WERI-Rb-1 (cell line): ENCODE measurements at regions not wholly inside any gene's neighbourhood (a gene's known extent, or its start where the extent isn't known, plus 50 kb on each side); places are given as distances from the start of the nearest gene placed in this dataset.

Experiments
- DNase-seq: peaks from one replicate; pipeline ENCODE4 v3.0.0-alpha.2; 2020
- H3K27ac ChIP-seq: fragments of 250-450 bp; sonication (Bioruptor Pico); 2 replicates; pipeline ENCODE4 v1.5.1; 2020; ENCODE audit warnings: mild to moderate bottlenecking, moderate library complexity
- H3K27me3 ChIP-seq: fragments of 250-450 bp; sonication (Bioruptor Pico); 2 replicates; pipeline ENCODE4 v1.5.1; 2021; ENCODE audit warnings: mild to moderate bottlenecking, low read depth, moderate library complexity; ENCODE audit not compliant: insufficient read depth, severe bottlenecking
- H3K36me3 ChIP-seq: fragments of 250-450 bp; sonication (Bioruptor Pico); 2 replicates; pipeline ENCODE4 v1.5.1; 2020; ENCODE audit warnings: mild to moderate bottlenecking, moderate library complexity
- H3K4me3 ChIP-seq: 2 replicates; pipeline ENCODE4 v1.5.1; 2011; ENCODE audit warnings: low read depth, mild to moderate bottlenecking, control low read depth, low read length
- H3K9me3 ChIP-seq: fragments of 250-450 bp; sonication (Bioruptor Pico); 2 replicates; pipeline ENCODE4 v1.5.1; 2021; ENCODE audit warnings: mild to moderate bottlenecking, moderate library complexity; ENCODE audit not compliant: severe bottlenecking
- CTCF ChIP-seq: IDR thresholded peaks from 2 replicates; pipeline ENCODE4 v1.5.1; 2011; ENCODE audit warnings: low read depth, mild to moderate bottlenecking, control low read depth, inconsistent platforms, low read length

DNA sequence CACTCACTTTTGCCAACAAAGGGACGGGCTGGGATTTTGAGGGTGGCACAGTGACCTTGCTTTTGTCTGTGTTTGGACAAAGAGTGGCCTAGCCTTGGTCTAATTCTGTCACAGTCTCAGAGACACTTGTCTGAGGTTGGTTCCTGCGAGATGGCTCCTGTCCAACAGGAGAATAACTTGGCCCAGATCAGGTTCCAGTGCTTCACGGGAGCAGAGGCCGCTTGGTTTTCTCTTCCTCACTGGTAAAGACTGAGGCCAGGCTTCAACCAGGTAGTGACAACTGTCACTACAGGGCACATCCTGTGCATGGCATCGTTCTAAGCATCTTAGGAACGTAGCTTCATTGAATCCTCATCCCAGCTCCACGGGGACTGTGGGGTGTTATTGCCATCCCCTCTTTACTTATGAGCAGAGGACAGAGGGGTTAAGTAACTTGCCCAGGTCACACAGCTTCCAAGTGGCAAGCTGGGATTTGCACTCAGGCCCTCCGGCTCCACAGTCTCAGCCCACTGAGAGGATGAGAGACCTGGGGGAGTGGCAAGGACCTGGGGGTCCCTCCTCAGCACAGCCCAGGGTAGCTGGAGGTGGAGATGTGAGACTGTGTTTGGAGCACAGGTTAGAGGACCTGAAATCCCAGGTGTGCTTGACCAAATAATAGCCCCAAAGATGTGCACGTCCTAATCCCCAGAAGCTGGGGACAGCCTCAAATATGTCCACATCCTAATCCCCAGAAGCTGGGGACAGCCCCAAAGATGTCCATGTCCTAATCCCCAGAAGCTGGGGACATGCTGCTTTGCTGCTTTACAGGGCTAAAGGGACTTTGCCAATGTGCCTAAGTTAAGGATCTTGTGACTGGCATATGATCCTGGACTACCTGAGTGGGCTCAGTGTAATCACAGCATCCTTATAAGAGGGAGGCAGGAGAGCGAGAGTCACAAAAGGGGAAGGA, 179.2 kb upstream of the RTL1 start:
- Histone ChIP-seq H3K27ac (no peak overlapping the region), H3K9me3 (no peaks in the 10 kb centered on the region), H3K27me3 (peaks cover 84% of the 10 kb centered on the region), H3K36me3 (no peaks in the 10 kb centered on the region), H3K4me3 (no peak overlapping the region)
- TF ChIP-seq CTCF: no peak
- DNase-seq: no peak

DNA sequence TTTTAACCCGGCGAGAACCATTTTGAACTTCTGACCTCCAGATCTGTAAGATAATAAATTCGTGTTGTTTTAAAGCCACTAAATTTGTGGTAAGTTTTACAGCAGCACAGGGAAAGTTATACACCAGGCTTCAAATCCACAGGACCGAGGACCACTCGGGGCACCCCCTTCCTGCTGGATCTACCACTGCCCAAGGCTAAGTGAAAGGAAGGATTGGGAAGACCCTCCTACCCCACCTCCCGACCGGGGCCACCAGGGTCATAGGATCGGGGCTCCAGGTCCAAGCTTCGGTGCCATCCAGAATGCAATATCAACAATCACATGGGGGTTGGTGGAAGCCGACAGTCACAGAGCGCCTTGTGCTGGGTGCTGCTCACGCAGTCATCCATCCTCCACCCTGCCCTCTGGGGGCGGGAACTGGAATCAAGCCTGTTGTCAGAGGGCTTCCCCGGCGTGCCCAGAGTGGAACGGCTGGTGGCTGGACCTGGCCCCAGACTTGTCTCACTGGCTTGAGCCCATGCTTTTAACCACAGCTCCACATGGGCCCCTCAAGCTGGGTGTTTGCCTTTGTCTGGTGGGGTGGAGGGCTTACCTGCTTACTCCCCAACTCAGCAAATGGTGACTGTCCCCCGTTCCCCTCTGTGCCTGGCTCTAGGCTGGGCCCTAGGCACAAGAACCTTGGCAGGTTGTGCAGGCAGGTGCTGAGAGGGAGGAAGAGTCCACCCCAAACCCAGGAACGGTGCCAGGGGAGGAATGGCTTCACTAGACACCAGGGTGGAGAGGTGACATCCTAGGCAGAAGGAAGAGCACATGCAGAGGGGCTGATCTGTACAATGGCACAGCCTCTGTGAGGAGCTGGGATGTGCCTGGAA, 180.3 kb upstream of the RTL1 start:
- no peak overlapping the region for H3K4me3 ChIP-seq
- H3K36me3 ChIP-seq: no peaks in the 10 kb centered on the region
- H3K9me3 ChIP-seq: no peaks in the 10 kb centered on the region
- H3K27me3 ChIP-seq: peaks cover 84% of the 10 kb centered on the region
- no peak overlapping the region for H3K27ac ChIP-seq
- peak; percentile 49 for TF ChIP-seq CTCF
- DNase-seq: peak; percentile 17

GRCh38 chr14:101084436-101084826, 180.9 kb upstream of the RTL1 start:
- H3K4me3 ChIP-seq: no peak overlapping the region
- no peaks in the 10 kb centered on the region for H3K9me3 ChIP-seq
- H3K27ac ChIP-seq: no peak overlapping the region
- H3K27me3 ChIP-seq: peaks cover 84% of the 10 kb centered on the region
- no peak for DNase-seq
- no peaks in the 10 kb centered on the region for H3K36me3 ChIP-seq
- no peak for TF ChIP-seq CTCF

DNA sequence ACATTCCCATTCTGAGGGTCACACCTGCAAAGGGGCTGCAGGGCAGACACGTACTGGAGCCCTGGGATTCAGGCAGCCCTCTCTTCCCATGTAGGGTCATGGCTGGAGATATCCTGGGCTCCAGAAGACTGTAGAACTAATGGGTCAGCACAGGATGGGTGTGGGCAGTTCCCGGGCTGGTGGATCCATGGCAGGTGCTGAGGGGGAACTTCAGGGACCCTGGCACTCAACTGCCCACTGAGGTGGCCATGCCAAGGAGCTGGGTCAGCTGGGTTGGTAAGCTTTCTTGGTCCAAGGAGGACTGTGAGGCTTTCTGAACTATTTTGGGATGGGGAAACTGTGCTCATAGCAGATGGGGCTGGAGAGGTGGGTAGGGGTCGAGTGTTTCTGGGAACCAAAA, 183.4 kb upstream of the RTL1 start:
- Histone ChIP-seq H3K27me3 (peaks cover 86% of the 10 kb centered on the region), H3K27ac (no peak overlapping the region), H3K9me3 (no peaks in the 10 kb centered on the region), H3K36me3 (no peaks in the 10 kb centered on the region), H3K4me3 (no peak overlapping the region)
- DNase-seq: no peak
- no peak for TF ChIP-seq CTCF

DNA sequence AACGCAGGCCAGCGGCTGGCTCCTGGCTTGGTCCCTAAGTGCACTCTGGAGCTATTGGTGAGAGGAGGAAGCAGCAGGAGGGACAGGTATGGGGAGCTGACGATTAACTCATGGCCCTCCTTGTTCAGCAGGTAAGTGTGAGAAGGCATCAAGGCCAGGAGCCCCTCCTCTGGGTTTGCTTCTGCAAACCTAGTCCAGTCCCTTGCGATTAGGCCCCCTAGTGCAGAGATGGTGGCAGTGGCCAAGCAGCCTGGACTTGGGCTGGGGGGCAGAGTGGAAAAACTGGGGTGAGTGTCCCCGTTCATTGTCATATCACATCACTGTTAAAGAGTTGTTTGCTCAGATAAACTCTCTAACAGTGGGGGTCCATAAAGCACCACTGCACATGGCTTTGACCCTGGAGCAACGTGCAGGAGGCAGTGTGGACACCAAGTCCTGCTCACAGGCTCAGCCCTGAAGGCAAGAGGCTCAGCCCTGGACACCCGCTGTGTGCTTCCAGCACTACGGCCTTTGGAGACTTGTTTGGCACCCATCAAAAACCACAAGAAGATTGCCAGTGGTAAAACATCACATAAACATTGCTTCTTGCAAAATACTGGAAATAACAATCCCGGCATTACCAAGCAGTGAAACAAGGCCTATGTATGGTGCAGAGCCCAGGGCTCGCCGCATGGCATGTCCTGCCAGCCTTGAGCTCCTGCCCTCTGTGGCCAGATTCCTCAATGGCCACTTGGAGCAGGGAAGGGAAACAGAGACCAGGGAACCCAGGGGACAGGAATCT, 184.3 kb upstream of the RTL1 start:
- Histone ChIP-seq H3K27me3 (peaks cover 77% of the 10 kb centered on the region), H3K36me3 (no peaks in the 10 kb centered on the region), H3K9me3 (no peaks in the 10 kb centered on the region), H3K4me3 (no peak overlapping the region), H3K27ac (no peak overlapping the region)
- TF ChIP-seq CTCF: no peak
- no peak for DNase-seq
